RWPE2 (cell line): ENCODE measurements at regions not wholly inside any gene's neighbourhood (a gene's known extent, or its start where the extent isn't known, plus 50 kb on each side); places are given as distances from the start of the nearest gene placed in this dataset.
"Not testable (repeated sequence)": the region's sequence is repeated elsewhere in the genome, so short reads cannot be mapped to it uniquely, and the experiment has no call there.

ENCODE experiments used
- ATAC-seq: fragments of 200-7000 bp; cut with Tn5 transposase; 3 replicates; pipeline ENCODE4 v1.9.1; 2021; ENCODE audit warnings: low read depth
- DNase-seq: peaks from one replicate; pipeline ENCODE4 v3.0.0-alpha.2; 2020; ENCODE audit warnings: low spot score
- H3K27ac ChIP-seq: fragments of 450-650 bp; 2 replicates; pipeline ENCODE4 v1.5.1; 2017; ENCODE audit warnings: mild to moderate bottlenecking; ENCODE audit not compliant: poor library complexity, severe bottlenecking
- H3K27me3 ChIP-seq: fragments of 250-450 bp; sonication (Bioruptor Pico); 2 replicates; pipeline ENCODE4 v1.5.1; 2021; ENCODE audit warnings: mild to moderate bottlenecking, moderate library complexity; ENCODE audit not compliant: insufficient read depth, poor library complexity, severe bottlenecking
- H3K36me3 ChIP-seq: fragments of 250-450 bp; sonication (Bioruptor Pico); 2 replicates; pipeline ENCODE4 v1.5.1; 2020; ENCODE audit warnings: low read depth, mild to moderate bottlenecking, moderate library complexity
- H3K4me1 ChIP-seq: fragments of 250-450 bp; sonication (Bioruptor Pico); 2 replicates; pipeline ENCODE4 v1.5.1; 2021; ENCODE audit warnings: mild to moderate bottlenecking, moderate library complexity; ENCODE audit not compliant: insufficient read depth, poor library complexity, severe bottlenecking
- H3K4me3 ChIP-seq: fragments of 250-450 bp; sonication (Bioruptor Pico); 2 replicates; pipeline ENCODE4 v1.5.1; 2021; ENCODE audit warnings: mild to moderate bottlenecking, moderate library complexity; ENCODE audit not compliant: severe bottlenecking
- H3K9me3 ChIP-seq: fragments of 250-450 bp; sonication (Bioruptor Pico); 2 replicates; pipeline ENCODE4 v1.5.1; 2021; ENCODE audit warnings: mild to moderate bottlenecking, moderate library complexity; ENCODE audit not compliant: severe bottlenecking
- TF ChIP-seq, protein P1 (sequence below): fragments of 450-650 bp; IDR thresholded peaks from one replicate; pipeline ENCODE4 v1.5.1; 2017; ENCODE audit warnings: mild to moderate bottlenecking, moderate library complexity; ENCODE audit not compliant: poor library complexity, severe bottlenecking

- no peak for ATAC-seq
- TF ChIP-seq, protein P1, sequence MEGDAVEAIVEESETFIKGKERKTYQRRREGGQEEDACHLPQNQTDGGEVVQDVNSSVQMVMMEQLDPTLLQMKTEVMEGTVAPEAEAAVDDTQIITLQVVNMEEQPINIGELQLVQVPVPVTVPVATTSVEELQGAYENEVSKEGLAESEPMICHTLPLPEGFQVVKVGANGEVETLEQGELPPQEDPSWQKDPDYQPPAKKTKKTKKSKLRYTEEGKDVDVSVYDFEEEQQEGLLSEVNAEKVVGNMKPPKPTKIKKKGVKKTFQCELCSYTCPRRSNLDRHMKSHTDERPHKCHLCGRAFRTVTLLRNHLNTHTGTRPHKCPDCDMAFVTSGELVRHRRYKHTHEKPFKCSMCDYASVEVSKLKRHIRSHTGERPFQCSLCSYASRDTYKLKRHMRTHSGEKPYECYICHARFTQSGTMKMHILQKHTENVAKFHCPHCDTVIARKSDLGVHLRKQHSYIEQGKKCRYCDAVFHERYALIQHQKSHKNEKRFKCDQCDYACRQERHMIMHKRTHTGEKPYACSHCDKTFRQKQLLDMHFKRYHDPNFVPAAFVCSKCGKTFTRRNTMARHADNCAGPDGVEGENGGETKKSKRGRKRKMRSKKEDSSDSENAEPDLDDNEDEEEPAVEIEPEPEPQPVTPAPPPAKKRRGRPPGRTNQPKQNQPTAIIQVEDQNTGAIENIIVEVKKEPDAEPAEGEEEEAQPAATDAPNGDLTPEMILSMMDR = no peak
- H3K9me3 ChIP-seq = no peaks in the 10 kb centered on the region
- H3K4me3 ChIP-seq = no peak overlapping the region
- H3K27ac ChIP-seq = no peak overlapping the region
- no peaks in the 10 kb centered on the region for H3K36me3 ChIP-seq
- no peaks in the 10 kb centered on the region for H3K27me3 ChIP-seq
- H3K4me1 ChIP-seq = no peaks in the 10 kb centered on the region
- no peak for DNase-seq
These were observed 827.6 kb downstream of the C12orf50 start for GRCh38 chr12:87201598-87201997.

GRCh38 chr12:87200289-87200979 lies 828.8 kb downstream of the C12orf50 start:
- Histone ChIP-seq H3K36me3 (no peaks in the 10 kb centered on the region), H3K9me3 (no peaks in the 10 kb centered on the region), H3K27ac (no peak overlapping the region), H3K4me1 (no peaks in the 10 kb centered on the region), H3K27me3 (no peaks in the 10 kb centered on the region), H3K4me3 (no peak overlapping the region)
- no peak for DNase-seq
- TF ChIP-seq, protein P1 = no peak
- no peak; the same call in 2 of the 3 replicates for ATAC-seq

DNA sequence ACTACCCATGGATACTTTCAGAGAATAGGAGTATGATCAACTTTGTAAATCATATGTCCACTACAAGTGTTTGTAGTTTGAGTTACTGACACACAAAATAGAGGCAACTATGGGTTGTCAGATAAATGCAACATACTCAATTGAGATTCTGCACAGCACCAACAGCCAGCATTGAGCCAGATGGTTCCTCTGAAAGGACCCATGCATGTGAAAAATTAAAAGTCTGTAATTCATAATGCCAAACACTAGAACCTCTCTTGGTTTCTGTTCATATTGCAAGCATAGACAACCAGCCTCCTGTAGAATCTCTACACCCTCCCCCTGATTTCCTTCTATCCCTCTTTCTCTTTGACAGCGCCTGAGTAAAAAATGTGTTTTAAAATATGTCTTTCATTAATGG lies 831.0 kb downstream of the C12orf50 start:
- Histone ChIP-seq H3K27ac (no peak overlapping the region), H3K4me3 (no peak overlapping the region), H3K4me1 (no peaks in the 10 kb centered on the region), H3K9me3 (no peaks in the 10 kb centered on the region), H3K36me3 (no peaks in the 10 kb centered on the region), H3K27me3 (no peaks in the 10 kb centered on the region)
- TF ChIP-seq, protein P1 = no peak
- ATAC-seq = no peak
- no peak for DNase-seq

DNA sequence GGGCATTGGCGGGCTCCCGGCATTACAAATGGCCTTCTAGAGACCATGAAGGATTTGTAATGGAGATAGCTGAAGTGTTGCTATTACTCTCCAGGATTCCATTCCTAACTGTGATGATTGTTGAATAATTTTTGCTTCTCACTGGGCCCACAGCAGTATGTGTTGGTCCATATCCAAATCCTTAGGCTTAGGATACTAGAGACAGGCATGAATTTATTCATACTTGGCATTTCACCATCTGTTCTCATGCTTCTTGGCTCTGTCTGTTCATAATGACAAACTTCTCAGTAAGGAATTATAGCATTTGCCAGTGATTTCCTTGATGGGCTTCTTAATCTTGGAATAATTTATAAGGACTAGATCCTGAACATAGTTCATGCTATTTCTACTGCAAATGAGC lies 832.9 kb downstream of the C12orf50 start:
- Histone ChIP-seq H3K36me3 (no peaks in the 10 kb centered on the region), H3K4me3 (no peak overlapping the region), H3K27ac (no peak overlapping the region), H3K27me3 (no peaks in the 10 kb centered on the region), H3K4me1 (no peaks in the 10 kb centered on the region), H3K9me3 (no peaks in the 10 kb centered on the region)
- ATAC-seq (no peak), DNase-seq (no peak)
- TF ChIP-seq, protein P1 = no peak

DNA sequence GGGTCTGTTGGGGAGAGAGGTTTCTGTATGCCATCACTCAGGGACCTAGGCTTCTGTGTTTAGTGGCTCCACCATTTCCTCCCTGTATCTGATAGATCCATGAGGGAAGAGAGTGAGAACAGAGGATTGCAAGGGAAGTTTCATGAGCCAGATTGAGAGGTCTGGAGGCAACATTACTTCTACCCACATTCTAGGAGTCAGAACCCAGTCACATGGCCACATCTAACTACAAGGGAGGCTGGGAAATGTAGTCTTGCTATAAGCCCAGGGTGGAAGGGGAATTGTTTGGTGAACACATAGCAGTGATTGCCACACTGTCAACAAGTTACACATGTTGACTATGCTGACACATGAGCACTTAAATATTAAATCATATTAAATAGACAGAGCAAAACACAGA lies 834.8 kb downstream of the C12orf50 start:
- DNase-seq, ATAC-seq, H3K27me3 ChIP-seq, H3K27ac ChIP-seq, H3K9me3 ChIP-seq, H3K36me3 ChIP-seq, H3K4me1 ChIP-seq, H3K4me3 ChIP-seq: not testable (repeated sequence)
